Epithelial cell of prostate (primary cell): ENCODE measurements at regions not wholly inside any gene's neighbourhood (a gene's known extent, or its start where the extent isn't known, plus 50 kb on each side); places are given as distances from the start of the nearest gene placed in this dataset.

Experiments used
- DNase-seq: peaks from one replicate; pipeline ENCODE4 v3.0.0-alpha.2; 2011; ENCODE audit warnings: low read depth, low spot score
- H3K27ac ChIP-seq: fragments of 450-650 bp; 2 replicates; pipeline ENCODE4 v1.5.1; 2017; ENCODE audit warnings: mild to moderate bottlenecking

- no peak for DNase-seq
- H3K27ac ChIP-seq, result no peak overlapping the region
These were observed 249.4 kb upstream of the IRX1 start for GRCh38 chr5:3346111-3346820.

GRCh38 chr5:3345195-3345594 is 250.4 kb upstream of the IRX1 start:
- DNase-seq, result no peak
- no peak overlapping the region for H3K27ac ChIP-seq

- H3K27ac ChIP-seq, result no peak overlapping the region
- DNase-seq, result no peak
These were observed 251.0 kb upstream of the IRX1 start for GRCh38 chr5:3344671-3345070.

GRCh38 chr5:3343911-3344310 is 251.7 kb upstream of the IRX1 start:
- DNase-seq, result no peak
- H3K27ac ChIP-seq, result no peak overlapping the region

- no peak for DNase-seq
- no peak overlapping the region for H3K27ac ChIP-seq
These were observed 252.4 kb upstream of the IRX1 start for GRCh38 chr5:3343211-3343610.

GRCh38 chr5:3342271-3343100 is 253.1 kb upstream of the IRX1 start:
- no peak overlapping the region for H3K27ac ChIP-seq
- no peak for DNase-seq

GRCh38 chr5:3341446-3342240 is 254.0 kb upstream of the IRX1 start:
- DNase-seq, result no peak

GRCh38 chr5:3340471-3340870 is 255.2 kb upstream of the IRX1 start:
- DNase-seq, result no peak
- no peak overlapping the region for H3K27ac ChIP-seq

More at GRCh38 chr5:3341446-3342240, 254.0 kb upstream of the IRX1 start:
- H3K27ac ChIP-seq, result no peak overlapping the region

GRCh38 chr5:3339798-3340115 is 255.9 kb upstream of the IRX1 start:
- H3K27ac ChIP-seq, result no peak overlapping the region
- no peak for DNase-seq

GRCh38 chr5:3339092-3339797 is 256.4 kb upstream of the IRX1 start:
- H3K27ac ChIP-seq, result no peak overlapping the region
- DNase-seq, result no peak

- H3K27ac ChIP-seq, result no peak overlapping the region
- no peak for DNase-seq
These were observed 257.7 kb upstream of the IRX1 start for GRCh38 chr5:3337812-3338541.

- DNase-seq, result no peak
- no peak overlapping the region for H3K27ac ChIP-seq
These were observed 259.0 kb upstream of the IRX1 start for GRCh38 chr5:3336666-3337065.

- DNase-seq, result no peak
- no peak overlapping the region for H3K27ac ChIP-seq
These were observed 260.3 kb upstream of the IRX1 start for GRCh38 chr5:3335301-3335700.

- DNase-seq, result no peak
- H3K27ac ChIP-seq, result no peak overlapping the region
These were observed 261.8 kb upstream of the IRX1 start for GRCh38 chr5:3333836-3334235.

GRCh38 chr5:3333105-3333504 is 262.5 kb upstream of the IRX1 start:
- no peak overlapping the region for H3K27ac ChIP-seq
- no peak for DNase-seq

GRCh38 chr5:3331819-3332218 is 263.8 kb upstream of the IRX1 start:
- no peak overlapping the region for H3K27ac ChIP-seq
- no peak for DNase-seq

- H3K27ac ChIP-seq, result no peak overlapping the region
- DNase-seq, result no peak
These were observed 265.2 kb upstream of the IRX1 start for GRCh38 chr5:3330442-3330841.

- no peak for DNase-seq
- no peak overlapping the region for H3K27ac ChIP-seq
These were observed 266.2 kb upstream of the IRX1 start for GRCh38 chr5:3329427-3329826.

- H3K27ac ChIP-seq, result no peak overlapping the region
- DNase-seq, result no peak
These were observed 268.8 kb upstream of the IRX1 start for GRCh38 chr5:3326841-3327232.
